NCI-H1092 treated with DMSO at 0.1 percent for 48 hours (cell line): ENCODE measurements at regions not wholly inside any gene's neighbourhood (a gene's known extent, or its start where the extent isn't known, plus 50 kb on each side); places are given as distances from the start of the nearest gene placed in this dataset.
"Not testable (repeated sequence)": the region's sequence is repeated elsewhere in the genome, so short reads cannot be mapped to it uniquely, and the experiment has no call there.

Experiments used
- DNase-seq: peaks from one replicate; lab custom pipeline; 2025; lab: John Stamatoyannopoulos, UW

- DNase-seq: not testable (repeated sequence)
Observed at GRCh38 chr4:17436047-17436749, 75.7 kb downstream of the QDPR start.

GRCh38 chr4:17433827-17434226 lies 78.1 kb downstream of the QDPR start:
- no peak for DNase-seq

DNA sequence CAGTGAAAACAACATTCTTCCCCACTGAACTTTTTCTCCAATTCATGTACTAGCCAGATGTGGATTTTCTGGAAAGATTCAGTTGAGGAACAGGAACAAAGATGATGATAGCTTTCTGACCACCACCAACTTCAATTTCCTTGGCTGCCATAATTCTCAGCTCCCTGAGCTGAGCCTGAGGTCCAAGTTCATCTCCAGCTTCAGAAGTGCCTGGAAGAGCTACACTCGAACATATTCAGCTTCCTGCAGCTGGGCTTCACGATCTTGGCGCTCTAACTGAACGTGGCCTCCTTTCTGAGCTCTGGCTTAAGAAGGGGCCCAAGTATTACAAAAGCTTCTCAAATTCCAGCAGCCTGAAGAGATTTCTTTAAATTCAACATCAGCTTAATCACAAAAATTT lies 83.9 kb downstream of the QDPR start:
- DNase-seq: no peak

DNA sequence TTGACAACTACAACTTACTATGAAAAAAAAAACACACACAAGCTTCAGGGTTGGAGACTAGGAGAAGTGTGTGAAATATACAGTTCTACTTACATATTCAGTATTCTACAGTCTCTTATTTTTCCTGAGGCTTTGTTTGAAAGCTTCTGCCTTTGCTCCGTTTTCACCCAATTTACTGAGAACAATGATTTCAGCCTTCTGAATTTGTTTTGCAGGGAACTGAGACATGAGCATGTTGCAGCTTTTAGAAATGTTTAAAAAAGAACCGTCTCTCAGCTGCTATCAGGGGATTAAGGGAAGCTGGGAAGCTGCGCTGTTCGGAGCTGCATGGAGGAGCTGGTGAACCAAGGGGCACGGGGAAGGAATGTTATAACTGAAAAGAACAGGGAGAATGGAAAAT lies 85.7 kb downstream of the QDPR start:
- DNase-seq: no peak

DNA sequence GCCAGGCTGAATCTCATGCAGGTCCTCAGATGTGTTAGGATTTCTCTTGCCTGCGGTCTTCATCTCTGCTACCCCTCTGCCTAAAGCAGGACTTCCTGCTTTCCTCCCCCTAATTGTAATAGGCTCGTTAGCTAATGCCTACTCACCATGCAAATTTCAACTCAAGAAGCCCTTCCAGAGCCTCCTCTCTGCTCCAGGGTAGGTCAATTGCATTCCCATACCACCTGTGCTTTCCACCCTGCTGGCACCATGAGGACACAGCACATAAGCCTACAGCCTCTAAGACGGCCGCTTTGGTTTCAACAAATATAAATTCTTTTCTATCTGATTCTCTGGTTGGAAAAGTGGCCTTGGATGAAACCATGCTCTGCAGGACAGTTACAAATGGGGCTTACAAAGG lies 93.9 kb downstream of the QDPR start:
- DNase-seq: no peak

GRCh38 chr4:17414392-17414791 lies 97.5 kb downstream of the QDPR start:
- DNase-seq: no peak

- DNase-seq: no peak
Observed at GRCh38 chr4:17400686-17401085, 111.2 kb downstream of the QDPR start.

GRCh38 chr4:17398805-17399204 lies 113.1 kb downstream of the QDPR start:
- no peak for DNase-seq

DNA sequence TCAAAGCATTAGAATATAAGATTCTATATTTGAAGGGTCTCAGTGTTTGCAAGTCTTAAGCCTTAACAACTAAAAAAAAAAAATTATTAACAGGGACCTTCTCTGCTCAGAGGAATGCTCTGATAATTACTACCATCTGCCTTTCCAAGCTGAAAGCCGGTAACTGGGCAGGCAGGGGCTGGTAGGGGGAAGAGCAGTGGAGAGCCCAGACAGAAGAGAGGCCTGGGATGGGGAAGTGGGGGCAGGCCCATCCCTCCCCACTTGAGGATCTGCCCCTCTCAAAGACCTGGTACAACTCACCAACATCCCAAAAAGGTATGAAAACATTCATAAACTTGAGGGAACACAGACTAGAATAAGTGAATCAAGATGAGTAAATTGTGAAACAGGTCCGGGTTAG lies 113.9 kb downstream of the QDPR start:
- DNase-seq: no peak

DNA sequence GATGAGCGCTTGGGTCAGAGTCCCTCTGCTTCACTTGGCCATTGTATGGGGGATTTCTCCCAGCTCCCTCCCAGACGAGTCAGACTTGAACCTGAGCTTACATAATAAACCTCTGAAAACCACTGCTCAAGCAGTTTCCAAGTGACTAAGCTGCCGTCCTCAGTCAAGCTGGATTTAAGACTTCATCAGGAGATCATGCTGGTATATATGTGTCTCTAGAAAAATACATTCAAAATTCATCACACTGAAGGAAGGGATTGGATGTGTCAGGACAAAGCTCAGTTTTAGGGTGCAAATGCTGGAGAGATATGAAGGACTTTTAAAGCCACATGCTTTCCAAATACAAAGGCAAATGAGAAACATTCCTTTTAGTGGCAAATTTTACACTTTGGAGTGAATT lies 114.3 kb downstream of the QDPR start:
- DNase-seq: no peak

- DNase-seq: no peak
Observed at GRCh38 chr4:17385403-17385802, 126.5 kb downstream of the QDPR start.

DNA sequence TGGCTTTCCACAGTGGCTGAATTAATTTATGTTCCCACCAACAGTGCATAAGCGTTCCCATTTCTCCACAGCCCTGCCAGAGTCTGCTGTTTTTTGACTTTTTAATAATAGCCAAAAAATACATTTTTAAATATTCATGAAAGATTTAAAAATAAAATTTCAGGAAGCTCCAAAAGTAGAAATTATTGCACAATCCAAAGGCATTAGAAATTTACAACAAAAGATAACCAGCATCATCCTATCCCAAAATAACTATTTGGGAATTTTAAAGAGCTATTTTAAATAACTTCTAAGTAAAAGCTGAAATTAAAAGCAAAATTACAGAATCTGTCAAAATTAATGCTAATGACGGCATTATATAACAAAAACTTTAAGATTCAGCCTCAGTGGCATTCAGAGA lies 131.5 kb downstream of the QDPR start:
- DNase-seq: no peak

GRCh38 chr4:17376205-17376604 lies 135.7 kb downstream of the QDPR start:
- DNase-seq: no peak

GRCh38 chr4:17373666-17374065 lies 138.2 kb downstream of the QDPR start:
- DNase-seq: no peak

- DNase-seq: no peak
Observed at GRCh38 chr4:17370818-17371217, 141.1 kb downstream of the QDPR start.

GRCh38 chr4:17368408-17368807 lies 143.5 kb downstream of the QDPR start:
- no peak for DNase-seq

- no peak for DNase-seq
Observed at GRCh38 chr4:17367201-17367600, 144.7 kb downstream of the QDPR start.

- no peak for DNase-seq
Observed at GRCh38 chr4:17366496-17366895, 145.4 kb downstream of the QDPR start.

DNA sequence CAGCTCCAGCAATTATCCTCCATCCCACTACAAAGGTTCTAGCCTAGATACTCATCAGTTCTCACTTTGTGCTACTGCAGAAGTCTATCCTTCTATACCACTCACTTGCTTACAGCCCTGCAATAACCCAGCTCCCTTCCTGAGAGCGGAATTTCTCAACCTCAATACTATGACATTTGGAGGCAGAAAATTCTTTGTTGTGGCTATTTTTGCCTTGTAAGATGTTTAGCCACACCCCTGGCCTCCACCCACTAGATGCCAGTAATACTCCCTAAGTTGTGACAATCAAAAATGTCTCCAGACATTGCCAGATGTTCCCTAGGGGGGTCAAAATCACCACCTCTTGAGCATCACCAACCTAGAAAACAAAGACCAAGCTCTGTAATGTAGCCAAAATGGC lies 149.5 kb downstream of the QDPR start:
- DNase-seq: no peak

DNA sequence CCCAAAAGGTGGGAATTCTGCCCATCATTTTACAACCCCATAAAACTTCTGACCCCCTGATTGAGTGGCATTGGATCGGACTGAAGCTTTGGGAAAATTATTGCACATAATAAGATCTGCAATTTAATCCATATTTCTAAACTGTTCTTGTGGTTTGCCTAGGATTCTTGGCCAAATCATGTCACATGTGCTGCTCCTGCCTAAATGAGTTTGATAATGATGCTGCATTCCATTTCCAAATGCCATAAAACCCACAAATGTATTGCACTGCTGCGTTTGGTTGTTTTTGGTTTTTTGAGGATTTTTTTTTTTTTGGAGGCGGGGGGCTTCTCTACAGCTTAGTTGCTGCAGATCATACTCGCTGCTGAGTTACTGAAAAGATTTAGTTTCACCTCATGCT lies 153.6 kb downstream of the QDPR start:
- DNase-seq: no peak

GRCh38 chr4:17356926-17357325 lies 155.0 kb downstream of the QDPR start:
- DNase-seq: no peak

DNA sequence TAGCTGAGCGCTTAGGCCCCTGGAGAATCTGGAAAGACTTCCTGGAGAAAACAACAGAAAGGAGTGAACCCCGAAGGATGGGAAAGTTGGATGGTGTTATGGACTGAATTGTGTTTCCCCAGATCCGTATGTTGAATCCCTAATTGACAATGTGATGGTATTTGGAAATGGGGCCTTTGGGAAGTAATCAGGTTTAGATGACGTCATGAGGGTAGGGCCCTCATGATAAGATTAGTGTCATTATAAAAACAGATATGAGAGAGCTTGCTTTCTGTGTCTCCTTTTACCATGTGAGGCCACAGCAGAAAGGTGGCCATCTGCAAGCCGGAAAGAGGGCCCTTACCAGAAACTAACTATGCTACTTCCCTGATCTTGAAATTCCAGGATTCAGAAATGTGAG lies 159.5 kb downstream of the QDPR start:
- no peak for DNase-seq

DNA sequence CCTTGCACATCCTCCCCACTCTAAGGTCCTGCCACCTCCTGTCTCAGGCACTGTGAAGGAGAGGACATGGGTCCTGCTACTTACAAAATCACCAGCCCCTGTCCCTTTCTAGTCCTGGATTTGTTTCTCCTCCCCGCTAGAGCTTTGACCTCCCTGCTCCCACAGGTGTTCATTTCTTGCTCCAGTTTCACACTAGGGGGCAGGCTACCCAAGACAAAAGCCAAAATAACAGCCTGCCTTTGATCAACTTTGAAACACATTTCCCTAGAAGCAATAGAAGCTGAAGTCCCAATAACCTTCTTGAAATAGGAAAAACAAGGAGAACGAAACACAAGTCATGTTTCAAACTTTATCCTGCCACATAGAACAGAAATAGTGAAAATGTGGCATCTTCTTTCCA lies 164.4 kb downstream of the QDPR start:
- peak; percentile 2 for DNase-seq

DNA sequence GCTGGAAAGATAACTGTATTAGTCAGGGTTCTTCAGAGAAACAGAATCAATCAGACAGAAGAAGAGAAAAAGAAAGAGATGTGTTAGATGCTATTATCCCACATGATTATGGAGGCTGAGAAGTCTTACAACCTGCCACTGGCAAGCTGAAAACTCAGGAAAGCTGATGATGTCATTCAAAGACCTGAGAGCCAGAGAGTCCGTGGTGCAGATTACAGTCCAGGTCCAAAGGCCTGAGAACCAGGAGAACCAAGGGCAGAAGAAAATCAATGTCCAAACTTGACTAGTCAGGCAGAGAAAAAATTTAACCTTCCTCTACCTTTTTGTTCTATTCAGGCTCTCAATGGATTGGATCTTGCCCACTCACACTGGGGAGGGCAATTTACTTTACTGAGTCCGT lies 172.5 kb downstream of the QDPR start:
- DNase-seq: no peak

GRCh38 chr4:17336986-17337385 lies 174.9 kb downstream of the QDPR start:
- no peak for DNase-seq
